GM12878 (cell line): ENCODE measurements at regions not wholly inside any gene's neighbourhood (a gene's known extent, or its start where the extent isn't known, plus 50 kb on each side); places are given as distances from the start of the nearest gene placed in this dataset.

Experiments used
- E2F4 ChIP-seq: IDR thresholded peaks from 2 replicates; pipeline ENCODE4 v1.6.1; 2012; ENCODE audit warnings: low read depth, low read length, improper control_type of control experiment
- MTA2 ChIP-seq: fragments of 450-650 bp; IDR thresholded peaks from 2 replicates; pipeline ENCODE4 v1.6.1; 2016; ENCODE audit warnings: low read depth, mild to moderate bottlenecking, moderate library complexity
- MYC ChIP-seq: IDR thresholded peaks from 2 replicates; pipeline ENCODE4 v1.6.1; 2011; ENCODE audit warnings: mild to moderate bottlenecking, low read length, moderate library complexity, inconsistent platforms; ENCODE audit not compliant: insufficient read depth, insufficient replicate concordance, insufficient read length, severe bottlenecking
- NFYB ChIP-seq: IDR thresholded peaks from 2 replicates; pipeline ENCODE4 v1.6.1; 2011; ENCODE audit warnings: low read depth, mild to moderate bottlenecking, low read length, improper control_type of control experiment, moderate library complexity; ENCODE audit not compliant: insufficient read depth
- POU2F2 ChIP-seq: IDR thresholded peaks from 3 replicates; pipeline ENCODE4 v1.6.1; 2011; ENCODE audit warnings: low read depth, mild to moderate bottlenecking, low read length, borderline replicate concordance
- USF2 ChIP-seq: IDR thresholded peaks from 2 replicates; pipeline ENCODE4 v1.6.1; 2011; ENCODE audit warnings: low read depth, low read length, improper control_type of control experiment, borderline replicate concordance
- ZNF622 ChIP-seq: fragments of 450-650 bp; IDR thresholded peaks from 2 replicates; pipeline ENCODE4 v1.6.1; 2017; ENCODE audit warnings: mild to moderate bottlenecking, inconsistent platforms
- ZSCAN29 ChIP-seq: fragments of 450-650 bp; IDR thresholded peaks from 2 replicates; pipeline ENCODE4 v1.6.1; 2017; ENCODE audit warnings: mild to moderate bottlenecking, moderate library complexity
- TF ChIP-seq, protein P1 (sequence below): fragments of 450-650 bp; IDR thresholded peaks from 2 replicates; pipeline ENCODE4 v1.6.1; 2017; ENCODE audit warnings: antibody characterized with exemption, mild to moderate bottlenecking, moderate library complexity
- TF ChIP-seq, protein P2 (sequence below): fragments of 150-350 bp; IDR thresholded peaks from 2 replicates; pipeline ENCODE4 v1.6.1; 2016; ENCODE audit warnings: low read depth, low read length
- TF ChIP-seq, protein P3 (sequence below): IDR thresholded peaks from 2 replicates; pipeline ENCODE4 v1.6.1; 2012; ENCODE audit warnings: low read depth, low read length, improper control_type of control experiment

GRCh38 chr3:184651904-184652303 is 60.0 kb downstream of the MAGEF1 start (continued):
- TF ChIP-seq, protein P1, sequence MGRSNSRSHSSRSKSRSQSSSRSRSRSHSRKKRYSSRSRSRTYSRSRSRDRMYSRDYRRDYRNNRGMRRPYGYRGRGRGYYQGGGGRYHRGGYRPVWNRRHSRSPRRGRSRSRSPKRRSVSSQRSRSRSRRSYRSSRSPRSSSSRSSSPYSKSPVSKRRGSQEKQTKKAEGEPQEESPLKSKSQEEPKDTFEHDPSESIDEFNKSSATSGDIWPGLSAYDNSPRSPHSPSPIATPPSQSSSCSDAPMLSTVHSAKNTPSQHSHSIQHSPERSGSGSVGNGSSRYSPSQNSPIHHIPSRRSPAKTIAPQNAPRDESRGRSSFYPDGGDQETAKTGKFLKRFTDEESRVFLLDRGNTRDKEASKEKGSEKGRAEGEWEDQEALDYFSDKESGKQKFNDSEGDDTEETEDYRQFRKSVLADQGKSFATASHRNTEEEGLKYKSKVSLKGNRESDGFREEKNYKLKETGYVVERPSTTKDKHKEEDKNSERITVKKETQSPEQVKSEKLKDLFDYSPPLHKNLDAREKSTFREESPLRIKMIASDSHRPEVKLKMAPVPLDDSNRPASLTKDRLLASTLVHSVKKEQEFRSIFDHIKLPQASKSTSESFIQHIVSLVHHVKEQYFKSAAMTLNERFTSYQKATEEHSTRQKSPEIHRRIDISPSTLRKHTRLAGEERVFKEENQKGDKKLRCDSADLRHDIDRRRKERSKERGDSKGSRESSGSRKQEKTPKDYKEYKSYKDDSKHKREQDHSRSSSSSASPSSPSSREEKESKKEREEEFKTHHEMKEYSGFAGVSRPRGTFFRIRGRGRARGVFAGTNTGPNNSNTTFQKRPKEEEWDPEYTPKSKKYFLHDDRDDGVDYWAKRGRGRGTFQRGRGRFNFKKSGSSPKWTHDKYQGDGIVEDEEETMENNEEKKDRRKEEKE, result no peak
- no peak for TF ChIP-seq MTA2
- TF ChIP-seq NFYB, result no peak
- TF ChIP-seq, protein P2, sequence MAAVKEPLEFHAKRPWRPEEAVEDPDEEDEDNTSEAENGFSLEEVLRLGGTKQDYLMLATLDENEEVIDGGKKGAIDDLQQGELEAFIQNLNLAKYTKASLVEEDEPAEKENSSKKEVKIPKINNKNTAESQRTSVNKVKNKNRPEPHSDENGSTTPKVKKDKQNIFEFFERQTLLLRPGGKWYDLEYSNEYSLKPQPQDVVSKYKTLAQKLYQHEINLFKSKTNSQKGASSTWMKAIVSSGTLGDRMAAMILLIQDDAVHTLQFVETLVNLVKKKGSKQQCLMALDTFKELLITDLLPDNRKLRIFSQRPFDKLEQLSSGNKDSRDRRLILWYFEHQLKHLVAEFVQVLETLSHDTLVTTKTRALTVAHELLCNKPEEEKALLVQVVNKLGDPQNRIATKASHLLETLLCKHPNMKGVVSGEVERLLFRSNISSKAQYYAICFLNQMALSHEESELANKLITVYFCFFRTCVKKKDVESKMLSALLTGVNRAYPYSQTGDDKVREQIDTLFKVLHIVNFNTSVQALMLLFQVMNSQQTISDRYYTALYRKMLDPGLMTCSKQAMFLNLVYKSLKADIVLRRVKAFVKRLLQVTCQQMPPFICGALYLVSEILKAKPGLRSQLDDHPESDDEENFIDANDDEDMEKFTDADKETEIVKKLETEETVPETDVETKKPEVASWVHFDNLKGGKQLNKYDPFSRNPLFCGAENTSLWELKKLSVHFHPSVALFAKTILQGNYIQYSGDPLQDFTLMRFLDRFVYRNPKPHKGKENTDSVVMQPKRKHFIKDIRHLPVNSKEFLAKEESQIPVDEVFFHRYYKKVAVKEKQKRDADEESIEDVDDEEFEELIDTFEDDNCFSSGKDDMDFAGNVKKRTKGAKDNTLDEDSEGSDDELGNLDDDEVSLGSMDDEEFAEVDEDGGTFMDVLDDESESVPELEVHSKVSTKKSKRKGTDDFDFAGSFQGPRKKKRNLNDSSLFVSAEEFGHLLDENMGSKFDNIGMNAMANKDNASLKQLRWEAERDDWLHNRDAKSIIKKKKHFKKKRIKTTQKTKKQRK, result no peak
- TF ChIP-seq MYC, result no peak
- TF ChIP-seq ZSCAN29, result no peak
- no peak for TF ChIP-seq E2F4
- no peak for TF ChIP-seq USF2
- no peak for TF ChIP-seq ZNF622
- TF ChIP-seq POU2F2, result no peak
- TF ChIP-seq, protein P3, sequence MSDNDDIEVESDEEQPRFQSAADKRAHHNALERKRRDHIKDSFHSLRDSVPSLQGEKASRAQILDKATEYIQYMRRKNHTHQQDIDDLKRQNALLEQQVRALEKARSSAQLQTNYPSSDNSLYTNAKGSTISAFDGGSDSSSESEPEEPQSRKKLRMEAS, result no peak
